ENCODE measurements at regions not wholly inside any gene's neighbourhood (a gene's known extent, or its start where the extent isn't known, plus 50 kb on each side); places are given as distances from the start of the nearest gene placed in this dataset.

DNA sequence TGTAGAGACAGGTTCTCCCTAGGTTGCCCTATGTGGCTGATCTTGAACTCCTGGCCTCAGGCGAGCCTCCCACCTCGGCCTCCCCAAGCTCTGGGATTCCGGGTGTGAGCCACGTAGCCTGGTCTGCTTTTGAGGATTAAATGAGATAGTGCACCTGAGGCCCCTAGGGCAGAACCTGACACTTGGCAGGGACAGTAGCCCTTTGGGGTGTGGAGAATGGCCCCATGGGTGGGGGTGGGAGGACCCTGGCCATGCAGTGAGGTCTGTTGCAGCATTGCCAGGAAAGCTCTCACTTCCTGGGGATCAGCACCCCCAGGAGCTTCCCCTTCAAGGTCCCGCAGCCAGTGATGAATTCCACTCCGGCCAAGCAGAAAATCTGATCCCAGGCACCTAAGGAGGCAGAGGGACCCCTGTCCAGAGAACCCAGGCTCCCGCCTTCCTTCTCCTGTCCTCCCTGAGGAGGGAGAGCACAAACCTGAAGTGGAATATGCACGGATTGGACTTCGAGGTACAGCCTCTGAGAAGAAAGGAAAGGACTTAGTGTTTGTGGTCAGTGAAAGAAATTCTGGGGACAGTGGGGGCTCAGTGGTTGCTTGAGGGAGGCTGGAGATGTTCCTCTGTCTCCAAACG lies 73.9 kb upstream of the UNC5A start:
- H3K27ac ChIP-seq (ENCODE audit: extremely low read length, insufficient read depth, low read length), result no peak overlapping the region
- H3K4me2 ChIP-seq (ENCODE audit: low read depth, low read length), result no peak overlapping the region
- no peaks in the 10 kb centered on the region for H4K20me1 ChIP-seq (ENCODE audit: insufficient read depth, low read length)
- DNase-seq (ENCODE audit: low spot score), result no peak
- ChIA-PET CTCF (ENCODE audit: low intra/inter-chr PET ratio, low total read pairs) (no interaction called here), POLR2A (no interaction called here)
- no peak overlapping the region for H3K4me3 ChIP-seq (replicated peaks in 1 of 3; ENCODE audit: insufficient read depth in 1 of 3, low read depth in 2 of 3, low read length in 3 of 3)
- no peak for FAIRE-seq
- no peaks in the 10 kb centered on the region for H3K36me3 ChIP-seq (replicated peaks in 1 of 2; ENCODE audit: control insufficient read depth in 1 of 2, insufficient read depth in 2 of 2, low read length in 2 of 2)
- no peaks in the 10 kb centered on the region for H3K79me2 ChIP-seq (ENCODE audit: insufficient read depth, low read length)
- H3K9ac ChIP-seq (ENCODE audit: insufficient read depth, low read depth, low read length), result no peak overlapping the region
- no peaks in the 10 kb centered on the region for H3K4me1 ChIP-seq (ENCODE audit: insufficient read depth, low read length)
- no peak overlapping the region for H2AFZ ChIP-seq (ENCODE audit: low read length)
- in situ Hi-C loops (cut with HindIII; ENCODE audit: extremely low pct_ligation_motif_present, low pct_unique_long_range_greater_than_20kb) (no loop called here), intact Hi-C loops (cut with micrococcal nuclease; ENCODE audit: unreplicated experiment) (no loop called here)
- whole genome bisulfite sequencing (ENCODE audit: low lambda C conversion rate), result 16% methylated on average over 10 of the region's 10 CpGs
- peaks cover 6 to 89% of the 10 kb centered on the region in 2 experiments for H3K27me3 ChIP-seq (ENCODE audit: control insufficient read depth in 1 of 2, insufficient read depth in 2 of 2, low read length in 2 of 2)
- BruUV-seq (replicated peaks), result no TSS peak
- no peak for TF ChIP-seq MTA1 (CRISPR knock-in tag; IDR thresholded peaks at IDR 0.05; ENCODE audit: borderline replicate concordance)
- no peak for TF ChIP-seq MZF1 (CRISPR knock-in tag; IDR thresholded peaks at IDR 0.05; ENCODE audit: borderline replicate concordance)
- TF ChIP-seq, protein P1, sequence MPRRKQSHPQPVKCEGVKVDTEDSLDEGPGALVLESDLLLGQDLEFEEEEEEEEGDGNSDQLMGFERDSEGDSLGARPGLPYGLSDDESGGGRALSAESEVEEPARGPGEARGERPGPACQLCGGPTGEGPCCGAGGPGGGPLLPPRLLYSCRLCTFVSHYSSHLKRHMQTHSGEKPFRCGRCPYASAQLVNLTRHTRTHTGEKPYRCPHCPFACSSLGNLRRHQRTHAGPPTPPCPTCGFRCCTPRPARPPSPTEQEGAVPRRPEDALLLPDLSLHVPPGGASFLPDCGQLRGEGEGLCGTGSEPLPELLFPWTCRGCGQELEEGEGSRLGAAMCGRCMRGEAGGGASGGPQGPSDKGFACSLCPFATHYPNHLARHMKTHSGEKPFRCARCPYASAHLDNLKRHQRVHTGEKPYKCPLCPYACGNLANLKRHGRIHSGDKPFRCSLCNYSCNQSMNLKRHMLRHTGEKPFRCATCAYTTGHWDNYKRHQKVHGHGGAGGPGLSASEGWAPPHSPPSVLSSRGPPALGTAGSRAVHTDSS (CRISPR knock-in tag; conservative IDR thresholded peaks at IDR 0.05), result no peak
- TF ChIP-seq, protein P2, sequence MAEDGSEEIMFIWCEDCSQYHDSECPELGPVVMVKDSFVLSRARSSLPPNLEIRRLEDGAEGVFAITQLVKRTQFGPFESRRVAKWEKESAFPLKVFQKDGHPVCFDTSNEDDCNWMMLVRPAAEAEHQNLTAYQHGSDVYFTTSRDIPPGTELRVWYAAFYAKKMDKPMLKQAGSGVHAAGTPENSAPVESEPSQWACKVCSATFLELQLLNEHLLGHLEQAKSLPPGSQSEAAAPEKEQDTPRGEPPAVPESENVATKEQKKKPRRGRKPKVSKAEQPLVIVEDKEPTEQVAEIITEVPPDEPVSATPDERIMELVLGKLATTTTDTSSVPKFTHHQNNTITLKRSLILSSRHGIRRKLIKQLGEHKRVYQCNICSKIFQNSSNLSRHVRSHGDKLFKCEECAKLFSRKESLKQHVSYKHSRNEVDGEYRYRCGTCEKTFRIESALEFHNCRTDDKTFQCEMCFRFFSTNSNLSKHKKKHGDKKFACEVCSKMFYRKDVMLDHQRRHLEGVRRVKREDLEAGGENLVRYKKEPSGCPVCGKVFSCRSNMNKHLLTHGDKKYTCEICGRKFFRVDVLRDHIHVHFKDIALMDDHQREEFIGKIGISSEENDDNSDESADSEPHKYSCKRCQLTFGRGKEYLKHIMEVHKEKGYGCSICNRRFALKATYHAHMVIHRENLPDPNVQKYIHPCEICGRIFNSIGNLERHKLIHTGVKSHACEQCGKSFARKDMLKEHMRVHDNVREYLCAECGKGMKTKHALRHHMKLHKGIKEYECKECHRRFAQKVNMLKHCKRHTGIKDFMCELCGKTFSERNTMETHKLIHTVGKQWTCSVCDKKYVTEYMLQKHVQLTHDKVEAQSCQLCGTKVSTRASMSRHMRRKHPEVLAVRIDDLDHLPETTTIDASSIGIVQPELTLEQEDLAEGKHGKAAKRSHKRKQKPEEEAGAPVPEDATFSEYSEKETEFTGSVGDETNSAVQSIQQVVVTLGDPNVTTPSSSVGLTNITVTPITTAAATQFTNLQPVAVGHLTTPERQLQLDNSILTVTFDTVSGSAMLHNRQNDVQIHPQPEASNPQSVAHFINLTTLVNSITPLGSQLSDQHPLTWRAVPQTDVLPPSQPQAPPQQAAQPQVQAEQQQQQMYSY (CRISPR knock-in tag; IDR thresholded peaks at IDR 0.05), result peak; percentile 72; the same call in 1 of the 2 replicates
- no peak for ATAC-seq
- H3K9me3 ChIP-seq (ENCODE audit: low read length), result no peaks in the 10 kb centered on the region

All from HepG2 (cell line).